ELF-1 (cell line): ENCODE measurements at regions not wholly inside any gene's neighbourhood (a gene's known extent, or its start where the extent isn't known, plus 50 kb on each side); places are given as distances from the start of the nearest gene placed in this dataset.
"Not testable (repeated sequence)": the region's sequence is repeated elsewhere in the genome, so short reads cannot be mapped to it uniquely, and the experiment has no call there.

Experiments used
- DNase-seq: peaks from one replicate; pipeline ENCODE4 v3.0.0-alpha.2; 2016; ENCODE audit warnings: low read depth, low spot score

DNA sequence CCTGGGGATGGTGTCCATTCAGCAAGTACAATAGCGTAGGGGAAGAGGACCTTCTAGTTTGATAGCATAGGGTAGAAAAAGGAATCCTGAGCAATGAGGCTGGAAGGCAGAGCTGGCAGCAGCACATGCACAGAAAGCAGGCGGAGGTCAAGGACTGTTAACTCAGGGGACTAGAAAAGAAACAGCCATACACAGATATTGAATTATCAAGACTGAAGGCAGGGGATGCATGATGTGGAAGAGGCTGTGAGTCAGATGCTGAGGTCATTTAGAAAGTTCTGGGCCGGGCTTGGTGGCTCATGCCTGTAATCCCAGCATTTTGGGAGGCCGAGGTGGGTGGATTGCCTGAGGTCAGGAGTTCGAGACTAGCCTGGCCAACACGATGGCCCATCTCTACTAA is 65.6 kb downstream of the OPTC start:
- DNase-seq = no peak

GRCh38 chr1:203561761-203562160 is 64.9 kb upstream of the ATP2B4 start:
- not testable (repeated sequence) for DNase-seq

GRCh38 chr1:203563291-203563690 is 63.3 kb upstream of the ATP2B4 start:
- no peak for DNase-seq

DNA sequence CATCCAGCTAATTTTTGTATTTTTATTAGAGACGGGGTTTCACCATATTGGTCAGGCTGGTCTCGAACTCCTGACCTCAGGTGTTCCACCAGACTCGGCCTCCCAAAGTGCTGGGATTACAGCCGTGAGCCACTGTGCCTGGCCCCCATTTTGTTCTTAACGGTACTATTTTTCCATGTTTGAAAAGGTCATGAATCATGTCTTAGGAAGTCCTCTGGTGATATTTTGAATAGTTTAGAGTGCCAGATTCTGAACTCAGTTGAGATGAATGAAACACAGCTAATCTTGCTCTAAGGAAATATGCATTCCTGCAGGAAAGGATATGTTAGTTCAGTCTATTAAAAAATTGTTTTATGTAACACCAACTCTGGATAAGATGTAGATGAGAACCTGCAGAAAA is 62.6 kb upstream of the ATP2B4 start:
- no peak for DNase-seq

DNA sequence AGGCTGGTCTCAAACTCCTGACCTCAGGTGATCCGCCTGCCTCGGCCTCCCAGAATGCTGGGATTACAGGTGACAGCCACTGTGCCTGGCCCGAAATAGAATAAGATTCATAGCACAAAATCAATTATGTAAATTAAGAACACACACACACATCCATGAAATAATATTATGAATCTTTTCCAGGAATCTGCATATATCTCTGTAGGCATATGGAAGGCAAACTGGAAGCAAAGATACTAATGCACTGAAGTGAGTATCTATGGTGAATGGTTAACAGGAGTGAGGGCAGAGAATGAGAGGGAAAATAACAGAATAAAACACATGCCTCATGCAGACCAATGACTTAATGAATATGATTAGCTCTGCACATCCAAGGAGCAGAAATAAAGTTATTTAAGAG is 61.6 kb upstream of the ATP2B4 start:
- no peak for DNase-seq

GRCh38 chr1:203565981-203566380 is 60.7 kb upstream of the ATP2B4 start:
- no peak for DNase-seq

- not testable (repeated sequence) for DNase-seq
Measured at GRCh38 chr1:203566966-203567365, 59.7 kb upstream of the ATP2B4 start.

DNA sequence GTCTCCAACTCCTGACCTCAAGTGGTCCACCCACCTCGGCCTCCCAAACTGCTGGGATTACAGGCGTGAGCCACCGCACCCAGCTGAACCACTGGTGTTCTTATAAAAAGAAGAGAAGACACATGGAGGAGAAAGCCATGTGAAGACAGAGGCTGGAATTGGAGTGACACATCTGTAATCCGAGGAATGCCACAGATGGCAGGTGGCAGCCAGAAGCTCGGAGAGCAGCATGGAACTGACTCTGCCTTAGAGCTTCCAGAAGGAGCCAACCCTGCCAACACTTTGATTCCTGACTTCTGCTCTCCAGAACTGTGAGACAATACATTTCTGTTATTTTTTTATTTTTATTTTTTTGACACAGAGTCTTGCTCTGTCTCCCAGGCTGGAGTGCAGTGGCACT is 59.0 kb upstream of the ATP2B4 start:
- DNase-seq = no peak

DNA sequence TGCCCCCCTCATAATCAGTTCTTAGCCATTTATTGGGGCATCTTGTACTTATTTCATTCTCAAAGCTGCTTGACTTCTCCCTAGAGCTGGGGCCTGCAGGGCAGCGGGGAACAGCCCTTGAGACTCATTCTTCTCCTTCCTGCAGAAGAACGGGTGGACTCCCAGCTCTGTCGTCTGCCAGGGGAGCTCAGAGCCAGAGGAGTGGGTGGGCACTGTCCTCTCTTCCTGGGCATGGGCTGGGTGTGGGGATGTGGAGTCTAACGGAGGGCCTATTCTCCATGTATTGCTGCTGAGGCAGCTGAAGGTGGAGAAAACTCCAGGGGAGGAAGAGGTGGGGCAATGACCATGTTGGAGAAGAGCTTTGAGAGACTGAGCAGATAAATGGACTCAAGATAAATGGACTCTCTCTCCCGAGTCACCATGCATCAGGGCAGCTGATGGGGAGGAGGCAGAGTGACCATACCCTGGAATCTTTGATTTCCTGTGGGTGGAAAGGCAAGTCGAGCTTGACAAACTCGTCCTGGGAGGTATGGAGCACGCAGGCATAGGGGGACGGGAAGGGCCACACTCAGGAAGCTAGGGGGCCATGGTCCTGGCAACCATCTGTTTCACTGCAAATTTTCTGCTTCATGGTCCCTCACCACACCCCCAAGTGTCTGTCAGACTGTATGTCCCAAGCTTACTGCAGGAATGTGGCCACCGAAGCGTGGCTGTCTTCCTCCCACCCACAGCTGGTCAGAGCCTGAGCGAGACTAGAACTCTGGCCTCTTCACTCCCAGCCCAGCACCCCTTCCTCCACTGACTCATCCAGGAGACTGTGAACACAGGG is 56.9 kb upstream of the ATP2B4 start:
- no peak for DNase-seq

DNA sequence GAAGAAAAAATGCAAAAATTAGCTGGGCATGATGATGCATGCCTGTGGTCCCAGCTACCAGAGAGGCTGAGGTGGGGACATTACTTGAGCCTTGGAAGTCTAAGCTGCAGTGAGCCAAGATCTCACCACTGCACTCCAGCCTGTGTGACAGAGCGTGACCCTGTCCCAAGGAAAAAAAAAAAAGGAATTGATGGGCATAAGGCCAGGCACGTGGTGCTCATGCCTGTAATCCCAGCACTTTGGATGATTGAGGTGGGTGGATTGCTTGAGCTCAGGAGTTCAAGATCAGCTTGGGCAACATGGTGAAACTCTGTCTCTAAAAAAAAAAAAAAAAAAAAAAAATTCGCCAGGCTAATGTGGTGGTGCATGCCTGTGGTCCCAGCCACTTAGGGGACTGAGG is 55.8 kb upstream of the ATP2B4 start:
- DNase-seq = no peak

DNA sequence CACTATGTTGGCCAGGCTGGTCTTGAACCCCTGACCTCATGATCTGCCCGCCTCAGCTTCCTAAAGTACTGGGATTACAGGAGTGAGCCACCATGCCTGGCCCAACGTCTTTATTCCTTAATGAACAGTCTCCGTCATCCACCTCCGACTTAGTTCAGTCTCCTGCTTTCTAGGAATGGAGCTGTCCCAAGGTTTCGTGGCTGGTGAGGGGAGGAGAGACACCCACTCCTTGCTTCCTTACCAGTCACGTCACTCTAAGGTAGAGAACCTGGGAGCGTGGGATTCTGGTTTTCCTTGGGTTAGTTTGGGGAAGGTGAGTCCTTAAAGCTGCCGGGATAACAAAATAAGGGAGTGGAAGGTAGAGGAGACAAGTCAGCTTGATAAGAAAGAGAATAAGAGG is 55.0 kb upstream of the ATP2B4 start:
- DNase-seq = no peak

GRCh38 chr1:203572134-203572625 is 54.5 kb upstream of the ATP2B4 start:
- peak; percentile 68 for DNase-seq

GRCh38 chr1:203573730-203574129 is 52.9 kb upstream of the ATP2B4 start:
- no peak for DNase-seq
